ENCODE measurements at regions not wholly inside any gene's neighbourhood (a gene's known extent, or its start where the extent isn't known, plus 50 kb on each side); places are given as distances from the start of the nearest gene placed in this dataset.

- no peak for DNase-seq (ENCODE audit: low spot score)
These were observed 413.7 kb upstream of the FAT3 start for GRCh38 chr11:91810871-91811270.

GRCh38 chr11:91805293-91805692, 419.3 kb upstream of the FAT3 start:
- DNase-seq (ENCODE audit: low spot score): no peak

GRCh38 chr11:91804042-91804441, 420.6 kb upstream of the FAT3 start:
- DNase-seq (ENCODE audit: low spot score): peak; percentile 23

GRCh38 chr11:91802475-91802874, 422.1 kb upstream of the FAT3 start:
- DNase-seq (ENCODE audit: low spot score): peak; percentile 17

- DNase-seq (ENCODE audit: low spot score): no peak
These were observed 424.3 kb upstream of the FAT3 start for GRCh38 chr11:91800208-91800914.

- no peak for DNase-seq (ENCODE audit: low spot score)
These were observed 426.4 kb upstream of the FAT3 start for GRCh38 chr11:91798240-91798639.

- no peak for DNase-seq (ENCODE audit: low spot score)
These were observed 427.6 kb upstream of the FAT3 start for GRCh38 chr11:91796999-91797398.

GRCh38 chr11:91795139-91795887, 429.3 kb upstream of the FAT3 start:
- no peak for DNase-seq (ENCODE audit: low spot score)

GRCh38 chr11:91794146-91794545, 430.5 kb upstream of the FAT3 start:
- DNase-seq (ENCODE audit: low spot score): no peak

GRCh38 chr11:91792779-91793262, 431.8 kb upstream of the FAT3 start:
- no peak for DNase-seq (ENCODE audit: low spot score)

GRCh38 chr11:91791171-91791468, 433.5 kb upstream of the FAT3 start:
- no peak for DNase-seq (ENCODE audit: low spot score)

GRCh38 chr11:91790346-91791170, 434.1 kb upstream of the FAT3 start:
- DNase-seq (ENCODE audit: low spot score): no peak

GRCh38 chr11:91788764-91789163, 435.9 kb upstream of the FAT3 start:
- no peak for DNase-seq (ENCODE audit: low spot score)

GRCh38 chr11:91786097-91786496, 438.5 kb upstream of the FAT3 start:
- DNase-seq (ENCODE audit: low spot score): no peak

GRCh38 chr11:91783173-91783572, 441.4 kb upstream of the FAT3 start:
- DNase-seq (ENCODE audit: low spot score): no peak

GRCh38 chr11:91778758-91779157, 445.9 kb upstream of the FAT3 start:
- no peak for DNase-seq (ENCODE audit: low spot score)

GRCh38 chr11:91776655-91777054, 448.0 kb upstream of the FAT3 start:
- no peak for DNase-seq (ENCODE audit: low spot score)

- no peak for DNase-seq (ENCODE audit: low spot score)
These were observed 451.5 kb upstream of the FAT3 start for GRCh38 chr11:91773090-91773489.

- no peak for DNase-seq (ENCODE audit: low spot score)
These were observed 452.7 kb upstream of the FAT3 start for GRCh38 chr11:91771961-91772360.

GRCh38 chr11:91768783-91769182, 455.8 kb upstream of the FAT3 start:
- no peak for DNase-seq (ENCODE audit: low spot score)

GRCh38 chr11:91763331-91763730, 461.3 kb upstream of the FAT3 start:
- no peak for DNase-seq (ENCODE audit: low spot score)

- DNase-seq (ENCODE audit: low spot score): peak; percentile 23
These were observed 463.1 kb upstream of the FAT3 start for GRCh38 chr11:91761406-91762025.

Data from iPS-NIHi11 (cell line).